Stimulated activated naive B cell treated with anti-CD40 and anti-IgM and Interleukin-4, amounts not matched to agents 10 μg/mL and 1 μg/mL and 100 μg/mL, for 72 hours (primary cell): ENCODE measurements at regions not wholly inside any gene's neighbourhood (a gene's known extent, or its start where the extent isn't known, plus 50 kb on each side); places are given as distances from the start of the nearest gene placed in this dataset.

ENCODE experiments used
- ATAC-seq, 2 donors: fragments of 150-1000 bp; cut with Tn5 transposase; replicated peaks; 2 replicates each; pipeline ENCODE4 v1.10.0; 2021; ENCODE audit warnings: moderate library complexity in 1 of 2
- DNase-seq: peaks from one replicate; pipeline ENCODE4 v3.0.0; 2021
- H3K27ac Mint-ChIP-seq: one replicate; pipeline ENCODE4 v1.8.0; 2022; ENCODE audit warnings: mild to moderate bottlenecking, mixed read lengths
- H3K27me3 Mint-ChIP-seq, 2 donors: one replicate each; pipeline ENCODE4 v1.8.0; 2022; ENCODE audit warnings: mixed read lengths in 2 of 2
- H3K36me3 Mint-ChIP-seq, 2 donors: one replicate each; pipeline ENCODE4 v1.8.0; 2022; ENCODE audit warnings: mixed read lengths in 2 of 2, mild to moderate bottlenecking in 1 of 2
- H3K4me1 Mint-ChIP-seq, 2 donors: one replicate each; pipeline ENCODE4 v1.8.0; 2022; ENCODE audit warnings: mixed read lengths in 2 of 2, mild to moderate bottlenecking in 1 of 2
- H3K4me3 Mint-ChIP-seq, 2 donors: one replicate each; pipeline ENCODE4 v1.8.0; 2022; ENCODE audit warnings: mild to moderate bottlenecking in 2 of 2, mixed read lengths in 2 of 2, moderate library complexity in 1 of 2
- H3K9me3 Mint-ChIP-seq, 2 donors: one replicate each; pipeline ENCODE4 v1.8.0; 2022; ENCODE audit warnings: mixed read lengths in 2 of 2, mild to moderate bottlenecking in 1 of 2

DNA sequence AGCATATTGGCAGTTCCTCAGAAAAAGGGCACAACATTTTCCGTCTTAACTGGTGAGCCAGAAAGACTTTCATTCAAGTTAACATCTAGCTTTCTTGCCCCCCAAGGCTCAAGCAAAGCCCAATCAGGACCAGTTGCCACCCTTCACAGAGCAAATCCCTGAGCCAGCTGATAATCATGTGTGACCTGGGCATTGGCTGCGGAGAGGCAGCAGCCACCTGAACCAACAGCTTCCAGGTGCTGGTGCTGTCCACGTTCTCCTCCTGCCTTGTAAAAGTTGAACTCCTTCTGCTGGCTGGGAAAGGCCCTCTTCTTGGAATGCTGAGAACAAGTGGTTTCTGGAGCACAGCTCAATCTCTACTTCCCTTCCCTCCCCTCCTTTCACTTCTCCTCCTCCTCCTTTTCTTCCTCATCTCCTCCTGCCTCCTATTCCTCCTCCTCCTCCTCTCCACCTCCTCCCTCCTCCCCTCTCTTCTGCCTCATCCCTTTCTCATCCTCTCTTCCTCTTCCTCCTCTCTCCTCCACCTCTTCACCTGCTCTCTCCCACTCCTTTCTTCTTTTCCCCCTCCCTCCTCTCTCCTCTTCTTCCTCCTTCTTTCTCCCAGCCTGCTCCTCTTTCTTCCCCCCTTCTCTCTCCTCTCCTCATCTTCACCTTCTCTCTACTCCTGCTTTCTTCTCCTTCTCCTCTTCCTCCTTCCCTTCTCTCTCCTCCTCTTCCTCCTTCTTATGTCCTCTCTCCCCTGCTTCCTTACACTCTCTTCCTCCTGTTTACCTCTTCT lies 140.6 kb downstream of the JCAD start:
- ATAC-seq (no peak), DNase-seq (no peak)
- Mint-ChIP-seq H3K27me3 (peaks cover 16 to 21% of the 10 kb centered on the region in 2 donors), H3K36me3 (no peaks in the 10 kb centered on the region), H3K27ac (no peak overlapping the region), H3K4me3 (no peak overlapping the region), H3K9me3 (no peaks in the 10 kb centered on the region), H3K4me1 (peaks cover 4 to 15% of the 10 kb centered on the region in 2 donors)

DNA sequence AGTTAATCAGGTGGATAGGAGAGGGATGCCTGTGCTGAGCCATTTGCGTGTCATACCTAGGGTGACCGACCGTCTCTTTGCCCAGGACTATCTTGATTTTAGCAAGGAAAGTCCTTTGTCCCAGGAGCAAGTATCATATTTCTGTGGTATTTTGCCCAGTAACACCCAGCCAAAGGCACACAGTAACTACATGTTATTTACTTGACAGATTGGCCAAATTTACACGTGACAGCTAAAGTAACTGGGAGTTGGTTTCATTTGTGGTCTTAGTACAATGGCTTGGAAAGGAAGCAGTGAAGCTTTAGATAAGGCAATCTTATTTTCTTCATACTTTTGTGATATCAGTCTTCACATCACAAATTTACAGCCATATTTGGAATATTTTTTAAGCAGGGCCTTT lies 142.1 kb downstream of the JCAD start:
- Mint-ChIP-seq H3K4me1 (peaks cover 0 to 3% of the 10 kb centered on the region in 2 donors), H3K27me3 (peaks cover 16 to 21% of the 10 kb centered on the region in 2 donors), H3K36me3 (no peaks in the 10 kb centered on the region), H3K27ac (no peak overlapping the region), H3K9me3 (no peaks in the 10 kb centered on the region), H3K4me3 (no peak overlapping the region)
- DNase-seq = no peak
- ATAC-seq = no peak

DNA sequence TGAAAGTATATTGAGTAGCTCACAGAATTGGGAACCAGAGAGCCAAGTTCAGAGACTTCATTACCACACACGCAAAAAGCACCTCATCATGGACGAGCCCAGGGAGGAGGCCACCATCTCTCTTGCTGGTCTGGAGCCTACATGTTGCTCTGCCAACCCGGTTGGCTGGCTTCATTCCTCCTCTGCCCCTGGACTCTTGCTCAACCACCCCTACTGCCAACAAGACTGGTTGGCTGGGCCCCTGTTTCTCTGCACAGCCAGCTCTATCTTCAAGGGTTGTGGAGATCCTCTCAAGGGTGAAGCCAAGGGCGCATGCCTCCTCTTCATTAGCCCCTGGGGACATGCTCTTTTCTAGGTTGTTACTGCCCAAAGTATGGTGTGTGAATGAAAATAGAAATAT lies 142.7 kb downstream of the JCAD start:
- Mint-ChIP-seq H3K36me3 (no peaks in the 10 kb centered on the region), H3K9me3 (no peaks in the 10 kb centered on the region), H3K27me3 (peaks cover 16 to 21% of the 10 kb centered on the region in 2 donors), H3K27ac (no peak overlapping the region), H3K4me3 (no peak overlapping the region), H3K4me1 (no peaks in the 10 kb centered on the region)
- no peak for ATAC-seq
- DNase-seq = no peak

DNA sequence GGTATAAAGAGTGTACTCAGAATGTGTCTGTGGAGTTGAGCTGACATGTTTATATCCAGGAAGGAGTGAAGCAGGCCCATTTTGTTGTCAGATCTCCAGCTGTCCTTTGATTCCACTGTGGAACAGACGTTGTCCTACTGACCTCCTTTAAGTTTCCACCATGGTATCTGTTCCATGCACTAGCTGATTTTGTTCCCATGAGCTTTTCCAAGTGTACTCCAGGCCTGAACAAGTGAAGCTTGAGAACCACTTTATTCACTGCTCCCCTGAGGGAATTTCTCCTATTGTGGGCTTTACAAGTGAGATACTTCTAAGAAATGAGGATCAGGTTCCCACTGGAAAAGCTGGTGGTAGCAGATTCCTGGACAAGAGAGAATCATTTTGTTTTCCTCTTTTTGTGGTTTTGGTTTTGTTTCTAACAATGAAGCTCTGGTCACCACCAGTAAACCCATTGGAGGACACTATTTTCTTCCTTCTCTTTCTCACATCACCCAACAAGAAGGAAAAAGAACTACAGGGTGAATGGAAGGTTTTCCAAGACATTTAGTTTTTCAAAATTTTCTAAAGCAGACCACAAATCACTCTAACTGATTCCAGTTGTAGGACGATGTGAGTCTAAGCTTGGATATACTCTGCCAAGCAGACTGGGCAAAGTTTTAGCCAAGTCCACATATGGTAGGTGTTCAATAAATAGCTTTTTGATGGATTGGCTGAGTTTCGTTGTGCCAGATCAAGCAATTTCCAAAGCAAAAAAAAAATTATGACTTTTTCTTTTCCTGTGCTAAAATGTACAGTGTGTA lies 144.2 kb downstream of the JCAD start:
- Mint-ChIP-seq H3K9me3 (peaks cover 0 to 2% of the 10 kb centered on the region in 2 donors), H3K4me1 (no peaks in the 10 kb centered on the region), H3K36me3 (no peaks in the 10 kb centered on the region), H3K27me3 (peaks cover 17% of the 10 kb centered on the region in 2 donors), H3K27ac (no peak overlapping the region), H3K4me3 (no peak overlapping the region)
- ATAC-seq (no peak), DNase-seq (no peak)

DNA sequence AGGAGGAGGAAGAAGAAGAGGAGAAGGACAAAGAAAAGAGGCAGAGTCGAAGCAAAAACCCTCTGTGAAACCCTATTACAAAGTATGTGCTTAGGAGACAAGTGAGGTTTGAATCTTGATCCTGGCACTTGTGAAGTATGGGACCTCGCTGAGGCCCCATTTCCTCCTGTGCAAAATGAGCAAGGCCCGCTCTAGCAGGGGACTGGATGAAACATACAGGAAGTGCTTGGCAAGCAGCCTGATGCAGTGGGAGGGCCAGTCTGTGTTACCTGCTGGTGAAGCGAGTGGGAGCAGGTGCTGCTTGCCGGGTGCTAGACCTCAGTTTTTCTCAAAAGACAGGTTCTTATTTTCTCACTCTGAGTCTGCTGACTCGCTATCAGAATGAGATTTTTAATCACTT lies 150.4 kb downstream of the JCAD start:
- Mint-ChIP-seq H3K9me3 (peaks cover 0 to 2% of the 10 kb centered on the region in 2 donors), H3K27me3 (peaks cover 15 to 19% of the 10 kb centered on the region in 2 donors), H3K36me3 (no peaks in the 10 kb centered on the region), H3K4me1 (peaks cover 0 to 6% of the 10 kb centered on the region in 2 donors), H3K4me3 (no peak overlapping the region), H3K27ac (peak overlapping the region; percentile 75)
- ATAC-seq (no peak), DNase-seq (no peak)

DNA sequence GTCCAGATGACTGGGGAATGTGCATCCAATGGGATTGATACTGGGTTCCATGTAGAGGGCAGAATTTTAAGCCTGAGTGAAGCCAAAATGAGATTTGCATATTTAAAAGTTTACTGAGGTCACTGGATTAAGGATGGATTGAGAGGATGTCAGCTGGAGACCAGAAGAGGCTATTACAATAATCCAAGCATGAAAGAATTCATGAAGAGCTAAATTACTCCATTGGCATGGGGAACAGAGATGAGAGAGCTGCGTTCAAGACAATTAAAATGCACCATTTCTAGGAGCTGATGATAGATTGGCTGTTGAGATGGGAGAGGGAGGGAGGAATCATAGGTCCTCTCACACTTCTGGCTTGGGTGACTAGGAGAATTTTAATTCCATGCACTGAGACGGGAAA lies 158.5 kb downstream of the JCAD start:
- H3K27me3 Mint-ChIP-seq = no peaks in the 10 kb centered on the region
- DNase-seq = no peak
- ATAC-seq = no peak

DNA sequence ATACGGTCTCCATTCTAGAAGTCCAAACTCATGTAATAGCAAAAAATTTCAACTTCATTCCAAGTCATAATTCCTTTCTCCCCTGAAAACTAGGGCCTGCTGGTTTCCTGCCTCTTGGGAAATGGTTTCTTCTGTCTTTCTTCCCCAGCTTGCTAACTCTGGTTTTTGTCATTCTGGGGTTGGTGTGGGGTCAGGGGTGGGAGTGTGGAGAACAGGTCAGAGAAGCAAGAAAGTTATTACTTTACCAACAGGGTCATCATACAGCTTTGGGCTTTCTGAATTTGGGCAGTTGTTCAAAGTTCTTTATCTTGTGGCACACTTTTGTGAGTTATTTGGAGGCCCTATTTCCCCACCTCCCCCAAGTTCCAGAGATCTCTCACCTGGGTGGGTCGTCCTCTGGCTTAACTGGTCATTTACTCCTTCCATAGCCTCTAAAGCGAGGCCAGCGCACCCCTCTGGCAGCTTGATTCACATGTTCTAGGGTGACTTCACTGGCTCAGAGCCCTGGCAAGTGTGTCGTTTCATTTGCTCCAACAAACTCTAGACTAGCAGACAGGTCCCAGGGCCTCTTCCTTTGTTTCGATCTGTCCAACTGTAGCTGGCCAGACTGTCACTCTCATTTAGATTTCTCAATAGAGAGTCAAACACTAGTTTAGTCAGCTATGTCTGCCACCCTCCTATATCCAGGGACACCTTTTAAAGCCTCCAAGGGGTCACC lies 161.2 kb downstream of the JCAD start:
- no peak overlapping the region for H3K4me3 Mint-ChIP-seq
- no peak for ATAC-seq
- H3K36me3 Mint-ChIP-seq = no peaks in the 10 kb centered on the region
- DNase-seq = no peak
- H3K27me3 Mint-ChIP-seq = no peaks in the 10 kb centered on the region
- H3K4me1 Mint-ChIP-seq = no peaks in the 10 kb centered on the region
- peaks cover 0 to 3% of the 10 kb centered on the region in 2 donors for H3K9me3 Mint-ChIP-seq
- H3K27ac Mint-ChIP-seq = no peak overlapping the region

More for the DNA sequence above, 158.5 kb downstream of the JCAD start:
- H3K4me1 Mint-ChIP-seq = no peaks in the 10 kb centered on the region
- H3K9me3 Mint-ChIP-seq = no peaks in the 10 kb centered on the region
- H3K27ac Mint-ChIP-seq = no peak overlapping the region
- H3K4me3 Mint-ChIP-seq = no peak overlapping the region
- H3K36me3 Mint-ChIP-seq = no peaks in the 10 kb centered on the region

DNA sequence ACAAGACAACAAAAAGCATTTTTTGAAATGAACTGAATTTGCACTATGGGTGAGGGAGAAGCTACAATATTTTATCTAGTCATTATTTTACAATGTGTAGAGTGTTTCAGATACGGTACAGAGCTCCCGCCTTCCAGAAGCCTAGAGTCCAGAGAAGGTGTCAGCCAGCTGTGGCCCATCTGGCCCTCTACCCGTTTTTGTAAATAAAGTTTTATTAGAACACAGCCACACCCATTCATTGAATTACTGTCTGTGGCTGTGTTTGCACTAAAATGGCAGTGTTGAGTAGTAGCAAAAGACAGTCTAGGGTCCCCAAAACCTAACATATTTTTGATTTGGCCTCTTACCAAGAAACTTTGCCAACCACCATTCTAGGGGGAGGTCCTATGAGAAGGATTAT lies 162.0 kb downstream of the JCAD start:
- H3K4me1 Mint-ChIP-seq = no peaks in the 10 kb centered on the region

DNA sequence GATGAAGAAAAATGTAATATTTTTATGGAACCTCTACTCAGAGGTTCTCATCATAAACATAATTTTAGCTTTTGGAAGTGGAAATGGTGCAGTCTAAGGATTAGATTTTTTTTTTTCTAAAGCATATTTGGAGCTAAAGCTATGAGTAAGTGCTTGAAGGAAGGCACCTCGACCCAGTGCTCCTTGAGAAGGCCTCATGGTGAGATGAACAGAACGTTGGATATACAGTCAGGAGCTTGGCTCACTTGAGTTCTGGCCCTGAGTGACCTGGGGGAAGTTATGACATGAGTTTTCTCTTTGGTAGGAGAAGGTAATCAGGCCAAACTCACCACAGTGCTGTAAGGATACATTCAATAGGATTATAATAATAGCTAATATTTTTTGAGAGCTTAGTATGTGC lies 163.3 kb downstream of the JCAD start:
- Mint-ChIP-seq H3K27me3 (no peaks in the 10 kb centered on the region), H3K4me3 (no peak overlapping the region), H3K4me1 (no peaks in the 10 kb centered on the region), H3K9me3 (peaks cover 0 to 3% of the 10 kb centered on the region in 2 donors), H3K36me3 (no peaks in the 10 kb centered on the region), H3K27ac (no peak overlapping the region)
- ATAC-seq (no peak), DNase-seq (no peak)

More for the DNA sequence above, 162.0 kb downstream of the JCAD start:
- DNase-seq = no peak
- Mint-ChIP-seq H3K36me3 (no peaks in the 10 kb centered on the region), H3K9me3 (peaks cover 0 to 3% of the 10 kb centered on the region in 2 donors), H3K27ac (no peak overlapping the region), H3K27me3 (no peaks in the 10 kb centered on the region), H3K4me3 (no peak overlapping the region)
- no peak for ATAC-seq

DNA sequence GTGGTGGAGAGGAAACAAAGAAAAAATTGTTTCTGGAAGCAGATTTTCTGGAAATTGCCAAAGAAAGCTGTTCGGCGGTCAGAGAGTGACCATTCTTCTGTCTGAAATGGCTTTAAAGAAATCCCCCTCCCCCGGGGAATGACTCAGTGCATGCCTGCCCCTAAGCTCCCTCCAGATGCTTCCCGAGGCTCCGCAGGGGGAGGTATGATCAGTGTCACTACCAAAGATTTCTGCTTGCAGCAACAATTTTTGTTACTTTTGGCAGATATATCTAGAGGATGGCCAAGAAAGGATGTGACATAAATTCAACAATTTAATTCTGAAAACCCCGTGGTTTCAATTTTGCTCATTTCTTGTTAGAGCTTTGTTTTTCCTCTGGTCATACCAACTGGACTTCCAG lies 163.9 kb downstream of the JCAD start:
- ATAC-seq (no peak), DNase-seq (no peak)
- Mint-ChIP-seq H3K27me3 (no peaks in the 10 kb centered on the region), H3K36me3 (no peaks in the 10 kb centered on the region), H3K27ac (no peak overlapping the region), H3K4me3 (no peak overlapping the region), H3K9me3 (peaks cover 0 to 3% of the 10 kb centered on the region in 2 donors), H3K4me1 (no peaks in the 10 kb centered on the region)

DNA sequence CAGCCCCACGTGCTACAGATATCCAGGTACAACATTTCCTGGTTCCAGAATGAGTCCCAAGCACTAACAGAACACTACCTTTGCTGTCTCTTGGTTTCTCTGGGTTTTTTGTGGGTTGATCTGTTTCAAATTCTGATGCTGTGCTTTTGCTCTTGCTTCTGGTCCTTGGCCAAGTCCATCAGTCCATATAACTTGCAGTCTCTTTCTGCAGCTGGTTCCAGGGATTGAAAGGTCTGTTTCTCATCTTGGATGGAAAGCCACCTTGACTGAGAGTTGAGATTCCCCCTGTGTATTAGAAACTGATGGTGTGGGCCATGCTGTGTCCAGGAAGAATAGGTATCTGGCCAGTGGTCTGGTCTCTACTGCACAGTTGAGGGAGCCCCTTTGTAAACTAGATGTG lies 171.1 kb downstream of the JCAD start:
- ATAC-seq (no peak), DNase-seq (no peak)
- H3K9me3 Mint-ChIP-seq = peaks cover 0 to 2% of the 10 kb centered on the region in 2 donors
- H3K4me3 Mint-ChIP-seq = no peak overlapping the region
- H3K4me1 Mint-ChIP-seq = no peaks in the 10 kb centered on the region
- no peaks in the 10 kb centered on the region for H3K36me3 Mint-ChIP-seq
- H3K27ac Mint-ChIP-seq = no peak overlapping the region
- no peaks in the 10 kb centered on the region for H3K27me3 Mint-ChIP-seq

DNA sequence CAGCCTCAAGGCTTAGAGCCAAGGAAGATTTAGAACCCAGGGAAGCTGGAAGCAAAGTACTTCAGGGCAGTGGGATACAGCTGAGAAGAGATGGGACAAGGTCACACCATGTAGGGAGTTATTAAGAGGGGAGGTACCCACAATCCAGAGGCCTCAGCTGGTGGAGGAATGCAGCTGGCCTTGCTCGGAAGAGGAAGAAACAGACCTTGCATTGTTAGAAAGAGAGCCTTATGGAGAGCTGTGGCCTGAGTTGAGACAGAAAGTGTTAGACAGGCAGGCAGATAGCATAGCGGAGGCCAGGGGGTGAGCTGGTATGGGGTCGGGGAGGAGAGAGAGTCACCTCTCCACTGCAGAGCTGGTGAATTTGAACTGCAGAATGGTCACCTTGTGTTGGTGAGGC lies 173.1 kb downstream of the JCAD start:
- ATAC-seq (no peak), DNase-seq (no peak)
- Mint-ChIP-seq H3K27me3 (no peaks in the 10 kb centered on the region), H3K4me3 (no peak overlapping the region), H3K9me3 (peaks cover 0 to 2% of the 10 kb centered on the region in 2 donors), H3K27ac (no peak overlapping the region), H3K4me1 (no peaks in the 10 kb centered on the region), H3K36me3 (no peaks in the 10 kb centered on the region)

DNA sequence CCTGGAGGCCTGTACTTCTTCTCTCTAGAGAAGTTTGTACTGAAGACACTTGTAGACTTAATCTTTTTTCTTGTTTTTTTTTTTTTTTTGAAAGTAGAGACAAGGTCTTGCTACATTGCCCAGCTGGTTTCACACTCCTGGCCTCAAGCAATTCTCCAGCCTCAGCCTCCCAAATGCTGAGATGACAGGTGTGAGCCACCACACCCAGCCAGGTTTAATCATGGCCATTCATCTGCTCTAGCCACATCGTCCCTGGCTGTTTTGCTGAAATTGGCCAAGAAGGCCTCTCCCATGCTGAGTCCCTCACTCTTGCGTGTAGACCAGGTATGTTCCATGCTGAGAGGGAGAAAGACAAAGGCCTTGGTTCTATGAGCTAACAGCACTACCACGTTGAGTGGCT lies 176.2 kb downstream of the JCAD start:
- no peak overlapping the region for H3K27ac Mint-ChIP-seq
- ATAC-seq = no peak
- H3K27me3 Mint-ChIP-seq = peaks cover 3 to 4% of the 10 kb centered on the region in 2 donors
- no peak for DNase-seq
- no peak overlapping the region for H3K4me3 Mint-ChIP-seq
- H3K9me3 Mint-ChIP-seq = peaks cover 0 to 2% of the 10 kb centered on the region in 2 donors
- H3K4me1 Mint-ChIP-seq = peaks cover 2 to 4% of the 10 kb centered on the region in 2 donors
- H3K36me3 Mint-ChIP-seq = no peaks in the 10 kb centered on the region

DNA sequence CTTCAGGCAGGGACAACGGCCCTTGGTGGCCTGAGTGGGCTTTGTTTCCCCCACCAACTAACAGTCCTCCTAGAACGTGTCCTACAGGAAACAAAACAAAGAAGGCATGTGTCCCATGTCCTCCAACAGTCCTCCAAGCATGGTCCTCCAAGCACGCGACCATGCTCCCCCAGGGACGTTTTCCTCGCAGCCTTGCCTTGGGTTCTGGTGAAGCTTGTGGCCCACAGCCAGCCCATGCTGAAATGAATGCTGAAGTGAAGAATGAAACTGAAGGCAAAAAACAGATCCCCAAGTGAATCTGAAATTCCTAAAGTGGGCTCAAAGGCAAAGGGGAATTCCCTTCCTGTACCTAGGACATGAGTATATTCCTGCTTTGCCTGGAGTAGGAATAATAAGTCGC lies 176.6 kb downstream of the JCAD start:
- Mint-ChIP-seq H3K27me3 (peaks cover 4 to 8% of the 10 kb centered on the region in 2 donors), H3K4me3 (no peak overlapping the region), H3K36me3 (no peaks in the 10 kb centered on the region), H3K27ac (no peak overlapping the region), H3K9me3 (peaks cover 0 to 2% of the 10 kb centered on the region in 2 donors), H3K4me1 (peaks cover 2 to 5% of the 10 kb centered on the region in 2 donors)
- DNase-seq = no peak
- no peak for ATAC-seq
